PC-9 (cell line): ENCODE measurements at regions not wholly inside any gene's neighbourhood (a gene's known extent, or its start where the extent isn't known, plus 50 kb on each side); places are given as distances from the start of the nearest gene placed in this dataset.

ENCODE experiments used
- BruUV-seq: library from RNA; stranded (reverse); fragments of 400-500 nt; replicated peaks from 2 replicates; lab custom pipeline; 2021; lab: Mats Ljungman, UMichigan
- CTCF ChIA-PET: fragments of 300-600 bp; sonication (Branson Sonifier 250); formaldehyde crosslinking; loops from one replicate; lab custom pipeline; 2022; ENCODE audit warnings: antibody characterized with exemption; lab: Charles Lee
- POLR2A ChIA-PET: fragments of 300-600 bp; sonication (Branson Sonifier 250); formaldehyde crosslinking; loops from one replicate; lab custom pipeline; 2022; ENCODE audit warnings: antibody characterized with exemption; ENCODE audit not compliant: unreplicated experiment; lab: Charles Lee
- DNase-seq, 2 experiments: peaks; one replicate each; pipeline versions ENCODE4 v3.0.0 to v3.0.0-alpha.2; 2015 to 2022; ENCODE audit warnings: mixed read lengths in 1 of 2
- H2AFZ ChIP-seq: fragments of 200-600 bp; sonication (generic); 2 replicates; pipeline ENCODE4 v1.8.1; 2017; ENCODE audit warnings: antibody characterized with exemption
- H3F3A ChIP-seq: fragments of 200-600 bp; sonication (generic); 2 replicates; pipeline ENCODE4 v1.8.1; 2017; ENCODE audit warnings: antibody characterized with exemption, mild to moderate bottlenecking, low read depth; ENCODE audit not compliant: insufficient read depth
- H3K27ac ChIP-seq: fragments of 200-600 bp; sonication (generic); 2 replicates; pipeline ENCODE4 v1.6.1; 2016; ENCODE audit warnings: mixed run types
- H3K27me3 ChIP-seq: fragments of 200-600 bp; sonication (generic); 2 replicates; pipeline ENCODE4 v1.6.1; 2016; ENCODE audit warnings: low read depth, mixed run types; ENCODE audit not compliant: insufficient read depth
- H3K36me3 ChIP-seq: fragments of 200-600 bp; sonication (generic); 2 replicates; pipeline ENCODE4 v1.6.1; 2016; ENCODE audit warnings: low read depth, mixed run types
- H3K4me1 ChIP-seq: fragments of 200-600 bp; sonication (generic); replicated peaks from 2 replicates; pipeline ENCODE4 v1.6.1; 2016; ENCODE audit warnings: mixed run types; ENCODE audit not compliant: insufficient read depth
- H3K4me2 ChIP-seq: fragments of 200-600 bp; sonication (generic); 2 replicates; pipeline ENCODE4 v1.6.1; 2017; ENCODE audit warnings: mixed run types
- H3K4me3 ChIP-seq: fragments of 200-600 bp; sonication (generic); 2 replicates; pipeline ENCODE4 v1.6.1; 2016; ENCODE audit warnings: mixed run types
- H3K79me2 ChIP-seq: fragments of 200-600 bp; sonication (generic); 2 replicates; pipeline ENCODE4 v1.6.1; 2017; ENCODE audit warnings: low read depth, mixed run types
- H3K9me2 ChIP-seq: fragments of 200-600 bp; sonication (generic); 2 replicates; pipeline ENCODE4 v1.8.1; 2017; ENCODE audit warnings: mild to moderate bottlenecking; ENCODE audit not compliant: insufficient read depth
- H3K9me3 ChIP-seq: fragments of 200-600 bp; sonication (generic); 2 replicates; pipeline ENCODE4 v1.8.1; 2016; ENCODE audit warnings: low read depth; ENCODE audit not compliant: insufficient read depth
- H4K20me1 ChIP-seq: fragments of 200-600 bp; sonication (generic); 2 replicates; pipeline ENCODE4 v1.8.1; 2017; ENCODE audit not compliant: insufficient read depth
- EZH2 ChIP-seq: fragments of 200-600 bp; sonication (generic); IDR thresholded peaks from 2 replicates; pipeline ENCODE4 v1.8.0; 2017; ENCODE audit warnings: antibody characterized with exemption, low read depth
- intact Hi-C: fragments of 100-400 bp; cut with micrococcal nuclease; formaldehyde crosslinking; loops from one replicate; pipeline ENCODE4 v1.10.0; 2022; ENCODE audit not compliant: unreplicated experiment
- TF ChIP-seq, protein P1 (sequence below): fragments of 200-600 bp; sonication (generic); conservative IDR thresholded peaks from 2 replicates; pipeline ENCODE4 v1.6.1; 2017; ENCODE audit warnings: mixed run types, antibody characterized with exemption, mild to moderate bottlenecking, moderate library complexity

- DNase-seq = no peak
- Histone ChIP-seq H3K4me3 (no peak overlapping the region), H3K4me1 (no peaks in the 10 kb centered on the region), H3K79me2 (no peaks in the 10 kb centered on the region), H3K27me3 (no peaks in the 10 kb centered on the region), H3F3A (no peaks in the 10 kb centered on the region), H3K36me3 (no peaks in the 10 kb centered on the region), H3K9me3 (no peaks in the 10 kb centered on the region), H3K4me2 (no peak overlapping the region), H3K27ac (no peak overlapping the region), H4K20me1 (no peaks in the 10 kb centered on the region), H3K9me2 (no peaks in the 10 kb centered on the region), H2AFZ (no peak overlapping the region)
- intact Hi-C loops = no loop called here
- BruUV-seq = no TSS peak
- ChIA-PET POLR2A (no interaction called here), CTCF (no interaction called here)
- TF ChIP-seq, protein P1, sequence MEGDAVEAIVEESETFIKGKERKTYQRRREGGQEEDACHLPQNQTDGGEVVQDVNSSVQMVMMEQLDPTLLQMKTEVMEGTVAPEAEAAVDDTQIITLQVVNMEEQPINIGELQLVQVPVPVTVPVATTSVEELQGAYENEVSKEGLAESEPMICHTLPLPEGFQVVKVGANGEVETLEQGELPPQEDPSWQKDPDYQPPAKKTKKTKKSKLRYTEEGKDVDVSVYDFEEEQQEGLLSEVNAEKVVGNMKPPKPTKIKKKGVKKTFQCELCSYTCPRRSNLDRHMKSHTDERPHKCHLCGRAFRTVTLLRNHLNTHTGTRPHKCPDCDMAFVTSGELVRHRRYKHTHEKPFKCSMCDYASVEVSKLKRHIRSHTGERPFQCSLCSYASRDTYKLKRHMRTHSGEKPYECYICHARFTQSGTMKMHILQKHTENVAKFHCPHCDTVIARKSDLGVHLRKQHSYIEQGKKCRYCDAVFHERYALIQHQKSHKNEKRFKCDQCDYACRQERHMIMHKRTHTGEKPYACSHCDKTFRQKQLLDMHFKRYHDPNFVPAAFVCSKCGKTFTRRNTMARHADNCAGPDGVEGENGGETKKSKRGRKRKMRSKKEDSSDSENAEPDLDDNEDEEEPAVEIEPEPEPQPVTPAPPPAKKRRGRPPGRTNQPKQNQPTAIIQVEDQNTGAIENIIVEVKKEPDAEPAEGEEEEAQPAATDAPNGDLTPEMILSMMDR = no peak
- no peak for TF ChIP-seq EZH2
Measured at GRCh38 chrX:102018208-102018607, 86.4 kb upstream of the ZMAT1 start.

GRCh38 chrX:102008901-102009300 lies 77.1 kb upstream of the ZMAT1 start:
- Histone ChIP-seq H2AFZ (no peak overlapping the region), H4K20me1 (no peaks in the 10 kb centered on the region), H3K9me3 (no peaks in the 10 kb centered on the region), H3K79me2 (no peaks in the 10 kb centered on the region), H3K36me3 (no peaks in the 10 kb centered on the region), H3K27ac (no peak overlapping the region), H3K9me2 (no peaks in the 10 kb centered on the region), H3K4me2 (no peak overlapping the region), H3K4me3 (no peak overlapping the region), H3F3A (no peaks in the 10 kb centered on the region), H3K27me3 (no peaks in the 10 kb centered on the region), H3K4me1 (no peaks in the 10 kb centered on the region)
- CTCF ChIA-PET = no interaction called here
- intact Hi-C loops = no loop called here
- POLR2A ChIA-PET = no interaction called here
- no peak for DNase-seq
- no peak for TF ChIP-seq EZH2
- TF ChIP-seq, protein P1 = no peak
- no TSS peak for BruUV-seq

DNA sequence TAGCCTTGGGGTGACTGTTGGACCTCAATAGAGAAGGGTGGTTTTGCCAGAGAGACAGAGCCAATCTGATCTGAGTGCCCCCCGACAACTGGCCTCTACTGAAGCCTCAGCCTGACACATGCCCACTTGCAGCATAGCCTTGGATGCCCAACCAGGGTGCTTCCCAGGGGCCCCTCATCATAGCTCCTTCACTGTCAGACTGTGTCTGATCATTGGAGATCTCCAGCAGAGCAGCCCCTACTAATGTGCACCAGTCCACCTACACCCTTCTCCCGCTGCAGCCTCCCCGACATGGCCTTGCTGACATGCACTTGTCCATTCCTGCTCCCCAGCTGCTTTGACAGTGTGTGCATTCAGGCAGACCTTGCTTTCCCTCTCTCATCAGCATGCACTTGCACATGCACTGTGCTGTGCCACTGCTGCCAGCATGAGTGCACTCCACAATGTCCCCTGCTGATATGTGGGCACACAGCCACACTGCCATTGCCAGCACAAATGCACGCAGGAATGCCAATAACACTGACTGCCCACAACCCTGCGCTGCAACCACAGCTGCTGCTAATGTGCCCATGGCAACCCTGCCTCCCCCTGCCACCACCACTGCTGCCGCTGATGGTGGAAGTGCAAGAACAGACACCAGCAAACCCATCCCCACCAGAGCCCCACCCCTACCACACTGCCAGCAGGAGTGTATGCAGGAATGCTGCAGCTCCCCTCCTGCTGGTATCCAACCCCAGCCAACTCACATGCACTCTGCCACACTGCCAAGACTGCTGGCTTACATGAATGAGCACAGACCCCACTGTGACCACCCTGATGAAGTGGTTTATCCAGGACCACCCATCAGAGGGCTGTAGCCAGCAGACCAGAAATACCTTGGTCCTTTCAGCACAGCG lies 68.1 kb upstream of the ZMAT1 start:
- H3K9me3 ChIP-seq = no peaks in the 10 kb centered on the region
- TF ChIP-seq, protein P1 = no peak
- no peak for TF ChIP-seq EZH2
- no peak overlapping the region for H3K4me2 ChIP-seq
- H3F3A ChIP-seq = no peaks in the 10 kb centered on the region
- H3K27me3 ChIP-seq = no peaks in the 10 kb centered on the region
- intact Hi-C loops = no loop called here
- H3K4me1 ChIP-seq = no peaks in the 10 kb centered on the region
- H3K27ac ChIP-seq = no peak overlapping the region
- no peak for DNase-seq
- H3K36me3 ChIP-seq = no peaks in the 10 kb centered on the region
- no peaks in the 10 kb centered on the region for H4K20me1 ChIP-seq
- H3K9me2 ChIP-seq = no peaks in the 10 kb centered on the region
- no peaks in the 10 kb centered on the region for H3K79me2 ChIP-seq
- no TSS peak for BruUV-seq
- POLR2A ChIA-PET = no interaction called here
- CTCF ChIA-PET = no interaction called here
- no peak overlapping the region for H3K4me3 ChIP-seq
- H2AFZ ChIP-seq = no peak overlapping the region
